B cell (primary cell): ENCODE measurements at regions not wholly inside any gene's neighbourhood (a gene's known extent, or its start where the extent isn't known, plus 50 kb on each side); places are given as distances from the start of the nearest gene placed in this dataset.

ENCODE experiments used
- ATAC-seq: fragments of 200-7000 bp; cut with Tn5 transposase; one replicate; pipeline ENCODE4 v1.10.0; 2021; ENCODE audit warnings: low read depth, mild to moderate bottlenecking, moderate number of reproducible peaks, moderate library complexity
- CTCF ChIA-PET: fragments of 350-600 bp; sonication (Branson Sonifier 250); formaldehyde crosslinking; loops from one replicate; lab custom pipeline; 2021; ENCODE audit warnings: antibody characterized with exemption, inconsistent platforms; lab: Charles Lee
- POLR2A ChIA-PET: fragments of 350-600 bp; sonication (Branson Sonifier 250); formaldehyde crosslinking; loops from one replicate; lab custom pipeline; 2021; ENCODE audit warnings: antibody characterized with exemption; lab: Charles Lee
- DNase-seq: peaks from one replicate; pipeline ENCODE4 v3.0.0; 2013
- H2AFZ ChIP-seq: 2 replicates; pipeline ENCODE4 v1.6.1; 2012; ENCODE audit warnings: mild to moderate bottlenecking, low read depth, low read length; ENCODE audit not compliant: insufficient read depth, poor library complexity, severe bottlenecking
- H3K27ac ChIP-seq, 2 donors: 1 replicate in 1 of 2; 2 replicates in 1 of 2; pipeline ENCODE4 v1.5.1; 2012 to 2013; ENCODE audit warnings: low read length in 2 of 2, mild to moderate bottlenecking in 2 of 2, moderate library complexity in 1 of 2
- H3K27me3 ChIP-seq, 4 experiments: fragments of 200-600 bp in 1 of 4; sonication (generic) in 1 of 4; replicated peaks in 1 of 4; 1 replicate in 2 of 4; 2 replicates in 2 of 4; pipeline versions ENCODE4 v1.6.1 to v1.7.0; 2013 to 2016; ENCODE audit warnings: low read length in 3 of 4, mild to moderate bottlenecking in 2 of 4, mixed read lengths in 1 of 4, moderate library complexity in 1 of 4; ENCODE audit not compliant: insufficient read depth in 4 of 4, control insufficient read depth in 3 of 4; ENCODE audit errors: control extremely low read depth in 1 of 4
- H3K36me3 ChIP-seq, 2 experiments: replicated peaks in 1 of 2; 1 replicate in 1 of 2; 2 replicates in 1 of 2; pipeline versions ENCODE4 v1.6.1 to v1.7.1; 2013; ENCODE audit warnings: low read length in 1 of 2; ENCODE audit not compliant: insufficient read depth in 2 of 2, control insufficient read depth in 1 of 2; ENCODE audit errors: control extremely low read depth in 1 of 2, extremely low read depth in 1 of 2
- H3K4me1 ChIP-seq, 2 donors: fragments of 200-600 bp in 1 of 2; sonication (generic) in 1 of 2; 1 replicate in 1 of 2; 2 replicates in 1 of 2; pipeline versions ENCODE4 v1.5.1 to v1.6.1; 2013 to 2017; ENCODE audit warnings: low read length in 2 of 2; ENCODE audit not compliant: control insufficient read depth in 2 of 2, insufficient read depth in 2 of 2
- H3K4me2 ChIP-seq: replicated peaks from 2 replicates; pipeline ENCODE3; 2012; ENCODE audit warnings: mild to moderate bottlenecking, low read depth, low read length; ENCODE audit not compliant: poor library complexity, severe bottlenecking
- H3K4me3 ChIP-seq, 5 experiments: fragments of 200-600 bp in 1 of 5; sonication (generic) in 1 of 5; 1 replicate in 3 of 5; 2 replicates in 2 of 5; pipeline versions ENCODE4 v1.5.1 to v1.7.0; 2011 to 2016; ENCODE audit warnings: low read length in 4 of 5, mild to moderate bottlenecking in 4 of 5, low read depth in 2 of 5, control low read depth in 1 of 5, moderate library complexity in 1 of 5; ENCODE audit not compliant: insufficient read depth in 1 of 5; ENCODE audit errors: control extremely low read depth in 1 of 5, extremely low read depth in 1 of 5
- H3K79me2 ChIP-seq: fragments of 200-600 bp; sonication (generic); one replicate; pipeline ENCODE4 v1.6.0; 2016; ENCODE audit warnings: low read length; ENCODE audit not compliant: control insufficient read depth, insufficient read depth
- H3K9ac ChIP-seq: fragments of 200-600 bp; sonication (generic); 2 replicates; pipeline ENCODE4 v1.6.1; 2017; ENCODE audit warnings: mild to moderate bottlenecking, low read length, moderate library complexity
- H3K9me3 ChIP-seq, 3 donors: one replicate each; pipeline versions ENCODE4 v1.6.1 to v1.7.1; 2013; ENCODE audit warnings: low read length in 2 of 3; ENCODE audit not compliant: control insufficient read depth in 2 of 3, insufficient read depth in 1 of 3; ENCODE audit errors: control extremely low read depth in 1 of 3
- H4K20me1 ChIP-seq: 2 replicates; pipeline ENCODE4 v1.6.0; 2012; ENCODE audit warnings: mild to moderate bottlenecking, low read length; ENCODE audit not compliant: insufficient read depth, control insufficient read depth, poor library complexity, severe bottlenecking
- H3K27ac Mint-ChIP-seq: one replicate; pipeline ENCODE4 v1.8.0; 2021; ENCODE audit warnings: mixed read lengths
- H3K27me3 Mint-ChIP-seq: one replicate; pipeline ENCODE4 v1.8.0; 2021; ENCODE audit warnings: mixed read lengths
- H3K4me1 Mint-ChIP-seq: one replicate; pipeline ENCODE4 v1.8.0; 2021; ENCODE audit warnings: mixed read lengths
- H3K4me3 Mint-ChIP-seq: one replicate; pipeline ENCODE4 v1.8.0; 2021; ENCODE audit warnings: mixed read lengths
- H3K9me3 Mint-ChIP-seq: one replicate; pipeline ENCODE4 v1.8.0; 2022; ENCODE audit warnings: mixed read lengths; ENCODE audit not compliant: insufficient read depth
- EZH2 ChIP-seq: IDR thresholded peaks from 2 replicates; pipeline ENCODE4 v1.6.1; 2012; ENCODE audit warnings: borderline replicate concordance, low read depth, mild to moderate bottlenecking, moderate library complexity, low read length; ENCODE audit not compliant: insufficient read depth, poor library complexity, severe bottlenecking
- WGBS: methylation state at CpG from one replicate; pipeline ENCODE4 v1.1.5; 2013; ENCODE audit warnings: missing lambda C conversion rate; ENCODE audit not compliant: insufficient coverage; 5-methylcytosine and 5-hydroxymethylcytosine counted together
- intact Hi-C: fragments of 100-400 bp; cut with micrococcal nuclease; formaldehyde crosslinking; loops from one replicate; pipeline ENCODE4 v1.10.0; 2022
- TF ChIP-seq, protein P1 (sequence below): fragments of 200-600 bp; IDR thresholded peaks from one replicate; pipeline ENCODE4 v1.8.0; 2022; ENCODE audit warnings: antibody characterized with exemption, mild to moderate bottlenecking

DNA sequence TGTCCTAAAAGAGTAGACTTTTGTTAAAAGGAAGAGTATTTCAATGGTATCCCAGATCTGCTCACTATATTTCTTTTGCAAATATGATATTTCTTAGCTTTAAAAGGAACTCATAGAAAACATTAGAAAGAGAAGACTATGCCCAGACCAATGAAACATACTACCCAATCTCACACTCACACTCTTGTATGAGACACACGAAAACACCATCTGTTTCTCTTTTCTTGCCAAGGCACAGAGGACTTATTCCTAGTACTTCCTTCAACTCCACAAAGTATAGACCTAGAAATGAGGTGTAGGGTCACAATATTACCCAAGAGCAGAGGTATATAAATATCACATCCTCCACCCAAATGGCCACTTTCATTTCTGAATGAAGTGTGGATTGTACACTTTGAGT lies 292.4 kb upstream of the ACO1 start:
- Histone ChIP-seq H3K9ac (no peak overlapping the region), H3K79me2 (no peaks in the 10 kb centered on the region), H4K20me1 (no peaks in the 10 kb centered on the region), H3K27ac (no peak overlapping the region), H2AFZ (no peak overlapping the region), H3K4me3 (no peak overlapping the region), H3K9me3 (no peaks in the 10 kb centered on the region), H3K4me2 (no peak overlapping the region), H3K27me3 (no peaks in the 10 kb centered on the region), H3K4me1 (no peaks in the 10 kb centered on the region), H3K36me3 (no peaks in the 10 kb centered on the region)
- H3K9me3 Mint-ChIP-seq = peaks cover 7% of the 10 kb centered on the region
- intact Hi-C loops = no loop called here
- no peak for DNase-seq
- WGBS = no CpG with 5 or more reads among the region's 1 CpG
- H3K4me1 Mint-ChIP-seq = no peaks in the 10 kb centered on the region
- no peak overlapping the region for H3K27ac Mint-ChIP-seq
- ATAC-seq = no peak
- CTCF ChIA-PET = no interaction called here
- POLR2A ChIA-PET = no interaction called here
- no peaks in the 10 kb centered on the region for H3K27me3 Mint-ChIP-seq
- TF ChIP-seq, protein P1, sequence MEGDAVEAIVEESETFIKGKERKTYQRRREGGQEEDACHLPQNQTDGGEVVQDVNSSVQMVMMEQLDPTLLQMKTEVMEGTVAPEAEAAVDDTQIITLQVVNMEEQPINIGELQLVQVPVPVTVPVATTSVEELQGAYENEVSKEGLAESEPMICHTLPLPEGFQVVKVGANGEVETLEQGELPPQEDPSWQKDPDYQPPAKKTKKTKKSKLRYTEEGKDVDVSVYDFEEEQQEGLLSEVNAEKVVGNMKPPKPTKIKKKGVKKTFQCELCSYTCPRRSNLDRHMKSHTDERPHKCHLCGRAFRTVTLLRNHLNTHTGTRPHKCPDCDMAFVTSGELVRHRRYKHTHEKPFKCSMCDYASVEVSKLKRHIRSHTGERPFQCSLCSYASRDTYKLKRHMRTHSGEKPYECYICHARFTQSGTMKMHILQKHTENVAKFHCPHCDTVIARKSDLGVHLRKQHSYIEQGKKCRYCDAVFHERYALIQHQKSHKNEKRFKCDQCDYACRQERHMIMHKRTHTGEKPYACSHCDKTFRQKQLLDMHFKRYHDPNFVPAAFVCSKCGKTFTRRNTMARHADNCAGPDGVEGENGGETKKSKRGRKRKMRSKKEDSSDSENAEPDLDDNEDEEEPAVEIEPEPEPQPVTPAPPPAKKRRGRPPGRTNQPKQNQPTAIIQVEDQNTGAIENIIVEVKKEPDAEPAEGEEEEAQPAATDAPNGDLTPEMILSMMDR = no peak
- no peak for TF ChIP-seq EZH2
- no peak overlapping the region for H3K4me3 Mint-ChIP-seq

DNA sequence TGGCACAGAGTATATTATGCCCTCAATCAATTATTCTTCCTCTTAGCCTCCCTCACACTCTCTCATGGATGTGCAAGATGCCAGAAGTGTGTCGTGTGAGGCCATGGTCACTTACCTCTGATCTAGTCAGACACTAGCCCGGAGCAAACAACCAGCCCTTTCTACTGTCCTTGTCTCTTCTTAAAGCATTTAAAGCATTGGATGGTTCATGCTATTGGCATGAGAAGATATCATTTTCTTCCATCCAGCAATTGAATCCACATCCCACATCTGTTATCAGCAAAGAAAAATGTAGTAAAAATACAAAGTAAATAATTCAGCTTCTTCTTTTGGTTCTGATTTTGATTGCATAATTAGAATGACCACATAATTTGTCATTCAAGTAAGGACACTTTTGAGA lies 267.2 kb upstream of the ACO1 start:
- Histone ChIP-seq H4K20me1 (no peaks in the 10 kb centered on the region), H3K9ac (no peak overlapping the region), H3K27me3 (no peaks in the 10 kb centered on the region), H3K79me2 (no peaks in the 10 kb centered on the region), H3K4me2 (no peak overlapping the region), H2AFZ (no peak overlapping the region), H3K36me3 (no peaks in the 10 kb centered on the region), H3K4me3 (no peak overlapping the region), H3K4me1 (no peaks in the 10 kb centered on the region), H3K27ac (no peak overlapping the region), H3K9me3 (no peaks in the 10 kb centered on the region)
- H3K27ac Mint-ChIP-seq = no peak overlapping the region
- whole genome bisulfite sequencing = no CpG with 5 or more reads among the region's 2 CpGs
- H3K9me3 Mint-ChIP-seq = no peaks in the 10 kb centered on the region
- ChIA-PET POLR2A (no interaction called here), CTCF (no interaction called here)
- no peaks in the 10 kb centered on the region for H3K27me3 Mint-ChIP-seq
- ATAC-seq = no peak
- TF ChIP-seq, protein P1 = no peak
- no peak for TF ChIP-seq EZH2
- no peaks in the 10 kb centered on the region for H3K4me1 Mint-ChIP-seq
- intact Hi-C loops = no loop called here
- H3K4me3 Mint-ChIP-seq = no peak overlapping the region
- DNase-seq = no peak
